NCI-H1694 (cell line): ENCODE measurements at regions not wholly inside any gene's neighbourhood (a gene's known extent, or its start where the extent isn't known, plus 50 kb on each side); places are given as distances from the start of the nearest gene placed in this dataset.
"Not testable (repeated sequence)": the region's sequence is repeated elsewhere in the genome, so short reads cannot be mapped to it uniquely, and the experiment has no call there.

Experiments
- DNase-seq: peaks from one replicate; lab custom pipeline; 2025; lab: John Stamatoyannopoulos, UW

DNA sequence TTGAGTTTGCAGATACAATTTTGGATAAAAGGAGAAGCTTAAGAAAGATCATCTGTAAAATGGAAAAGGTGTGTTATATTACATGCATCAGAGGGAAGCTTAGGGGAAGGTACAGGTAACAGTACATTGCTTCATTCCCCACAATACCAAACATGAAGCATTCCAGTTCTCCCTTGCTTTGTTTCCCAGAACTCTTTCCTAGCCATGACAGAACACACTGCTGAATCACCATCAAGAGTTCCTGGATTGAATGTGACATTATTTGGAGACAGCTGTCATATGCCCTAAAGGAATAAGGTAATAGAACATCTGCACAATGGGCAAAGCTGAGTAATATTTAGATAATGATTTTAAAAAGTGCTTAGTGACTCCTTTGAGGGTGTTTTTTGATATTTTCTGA lies 303.5 kb upstream of the ST8SIA4 start:
- DNase-seq = no peak

DNA sequence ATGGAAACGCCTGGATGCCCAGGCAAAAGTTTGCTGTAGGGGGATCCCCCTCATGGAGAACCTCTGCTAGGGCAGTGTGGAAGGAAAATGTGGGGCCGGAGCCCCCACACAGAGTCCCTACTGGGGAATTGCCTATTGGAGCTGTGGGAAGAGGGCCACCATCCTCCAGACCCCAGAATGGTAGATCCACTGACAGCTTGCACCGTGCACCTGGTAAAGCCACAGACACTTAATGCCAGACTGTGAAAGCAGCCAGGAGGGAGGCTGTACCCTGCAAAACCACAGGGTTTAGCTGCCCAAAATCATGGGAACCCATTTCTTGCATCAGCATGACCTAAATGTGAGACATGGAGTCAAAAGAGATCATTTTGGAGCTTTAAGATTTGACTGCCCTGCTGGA lies 302.0 kb upstream of the ST8SIA4 start:
- not testable (repeated sequence) for DNase-seq

DNA sequence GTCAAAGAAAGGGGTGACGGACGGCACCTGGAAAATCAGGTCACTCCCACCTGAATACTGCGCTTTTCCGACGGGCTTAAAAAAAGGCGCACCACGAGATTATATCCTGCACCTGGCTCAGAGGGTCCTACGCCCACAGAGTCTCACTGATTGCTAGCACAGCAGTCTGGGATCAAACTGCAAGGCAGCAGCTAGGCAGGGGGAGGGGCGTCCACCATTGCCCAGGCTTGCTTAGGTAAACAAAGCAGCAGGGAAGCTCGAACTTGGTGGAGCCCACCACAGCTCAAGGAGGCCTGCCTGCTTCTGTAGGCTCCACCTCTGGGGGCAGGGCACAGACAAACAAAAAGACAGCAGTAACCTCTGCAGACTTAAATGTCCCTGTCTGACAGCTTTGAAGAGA lies 277.3 kb upstream of the ST8SIA4 start:
- not testable (repeated sequence) for DNase-seq

DNA sequence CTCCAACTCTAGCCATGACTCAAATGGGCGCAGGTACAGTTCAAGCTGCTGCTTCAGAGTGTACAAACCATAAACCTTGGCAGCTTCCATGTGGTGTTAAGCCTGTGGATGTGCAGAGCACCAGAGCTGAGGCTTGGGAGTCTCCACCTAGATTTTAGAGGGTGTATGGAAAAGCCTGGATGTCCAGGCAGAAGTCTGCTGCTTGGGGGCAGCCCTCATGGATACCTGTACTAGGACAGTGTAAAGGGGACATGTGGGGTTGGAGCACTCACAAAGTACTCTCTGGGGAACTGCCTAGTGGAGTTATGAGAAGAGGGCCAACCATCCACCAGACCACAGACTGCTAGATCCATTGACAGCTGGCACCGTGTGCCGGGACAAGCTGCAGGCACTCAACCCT lies 273.5 kb upstream of the ST8SIA4 start:
- no peak for DNase-seq

DNA sequence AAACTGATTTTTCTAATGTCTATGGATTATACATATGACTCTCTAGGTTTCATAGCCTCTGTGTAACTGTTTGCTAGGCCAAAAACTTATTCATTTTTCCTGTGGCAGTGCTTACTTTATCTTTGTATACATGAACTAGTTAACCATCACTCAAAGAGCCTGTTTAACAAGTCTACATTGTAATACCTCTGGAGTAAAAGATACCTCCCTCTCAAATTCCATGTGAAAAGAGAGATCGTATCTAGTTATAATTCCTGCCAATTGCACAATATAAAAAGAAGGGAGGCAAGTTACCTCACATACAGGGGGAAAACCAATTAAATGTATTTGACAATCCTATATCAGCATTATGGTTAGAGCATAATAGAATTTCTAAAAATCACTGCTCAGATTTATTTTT lies 271.9 kb upstream of the ST8SIA4 start:
- DNase-seq = no peak

DNA sequence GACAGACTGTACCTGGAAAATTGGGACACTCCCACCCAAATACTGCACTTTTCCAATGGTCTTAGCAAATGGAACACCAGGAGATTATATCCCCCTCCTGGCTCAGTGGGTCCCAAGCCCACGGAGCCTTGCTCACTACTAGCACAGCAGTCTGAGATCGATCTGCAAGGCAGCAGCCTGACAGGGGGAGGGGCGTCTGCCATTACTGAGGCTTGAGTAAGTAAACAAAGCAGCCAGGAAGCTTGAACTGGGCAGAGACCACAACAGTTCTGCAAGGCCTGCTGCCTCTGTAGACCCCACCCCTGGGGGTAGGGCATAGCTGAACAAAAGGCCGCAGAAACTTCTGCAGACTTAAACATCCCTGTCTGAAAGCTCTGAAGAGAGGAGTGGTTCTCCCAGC lies 260.0 kb upstream of the ST8SIA4 start:
- no peak for DNase-seq

DNA sequence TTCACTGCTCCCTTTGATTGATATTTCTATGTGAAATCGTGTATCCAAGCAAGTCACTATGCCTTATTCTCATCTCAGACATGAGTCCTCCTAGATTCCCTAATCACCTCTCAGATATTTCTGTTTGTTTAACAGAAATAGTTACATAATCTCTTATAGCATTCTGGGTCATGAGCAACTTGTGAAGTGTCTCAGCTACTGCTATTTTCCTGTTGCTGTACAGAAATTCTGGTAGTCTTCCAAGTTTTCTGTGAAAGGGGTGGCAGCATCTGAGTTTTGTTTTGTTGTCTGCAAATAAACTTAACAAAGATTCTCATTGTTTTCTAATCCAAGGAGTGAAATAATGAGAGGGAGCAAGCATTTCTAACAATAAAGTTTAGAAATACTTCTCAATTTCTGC lies 256.9 kb upstream of the ST8SIA4 start:
- DNase-seq = no peak

DNA sequence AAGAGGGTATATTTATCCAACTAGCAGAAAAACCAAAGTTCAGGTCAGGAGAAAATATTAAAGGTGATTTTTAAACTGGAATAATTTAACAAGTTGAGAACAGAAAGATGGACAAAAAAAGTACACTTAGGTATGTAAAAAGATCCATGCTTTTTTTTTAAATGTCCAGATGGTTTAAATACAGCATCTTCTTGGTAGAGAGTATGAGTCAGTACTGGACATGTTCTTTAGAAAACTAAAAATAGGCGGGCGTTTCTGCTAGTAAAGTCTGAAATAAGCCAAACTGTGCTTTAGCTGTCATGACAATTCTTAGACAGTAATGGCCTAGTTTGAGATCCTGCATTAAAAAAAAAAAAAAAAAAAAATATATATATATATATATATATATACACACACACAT lies 255.9 kb upstream of the ST8SIA4 start:
- DNase-seq = no peak

DNA sequence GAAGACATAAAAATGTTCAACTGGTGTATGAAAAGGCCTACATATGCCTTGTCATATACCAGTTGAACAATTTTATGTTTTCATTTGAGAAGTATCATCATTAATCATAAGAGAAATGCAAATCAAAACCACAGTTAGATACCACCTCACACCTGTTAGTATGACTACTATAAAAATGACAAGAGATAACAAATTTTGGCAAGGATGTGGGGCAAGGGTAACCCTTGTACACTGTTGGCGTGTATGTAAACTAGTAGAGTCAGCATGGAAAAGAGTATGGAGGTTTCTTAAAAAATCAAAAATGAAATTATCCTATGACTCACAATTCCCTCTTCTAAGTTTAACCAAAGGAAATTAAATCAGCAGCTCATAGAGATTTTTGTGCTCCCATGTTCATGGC lies 250.4 kb upstream of the ST8SIA4 start:
- DNase-seq = no peak

DNA sequence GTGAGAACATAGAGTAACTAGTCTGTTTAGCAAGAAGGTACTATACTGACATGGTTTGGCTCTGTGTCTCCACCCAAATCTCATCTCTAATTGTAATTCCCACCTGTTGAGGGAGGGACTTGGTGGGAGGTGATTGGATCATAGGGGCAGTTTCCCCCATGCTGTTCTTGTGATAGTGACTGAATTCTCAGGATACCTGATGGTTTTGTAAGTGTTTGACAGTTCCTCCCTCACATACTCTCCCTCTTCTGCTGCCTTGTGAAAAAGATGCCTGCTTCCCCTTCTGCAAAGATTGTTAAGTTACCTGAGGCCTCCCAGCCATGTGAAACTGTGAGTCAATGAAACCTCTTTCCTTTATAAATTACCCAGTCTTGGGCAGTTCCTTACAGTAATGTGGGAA lies 240.4 kb upstream of the ST8SIA4 start:
- DNase-seq = no peak

DNA sequence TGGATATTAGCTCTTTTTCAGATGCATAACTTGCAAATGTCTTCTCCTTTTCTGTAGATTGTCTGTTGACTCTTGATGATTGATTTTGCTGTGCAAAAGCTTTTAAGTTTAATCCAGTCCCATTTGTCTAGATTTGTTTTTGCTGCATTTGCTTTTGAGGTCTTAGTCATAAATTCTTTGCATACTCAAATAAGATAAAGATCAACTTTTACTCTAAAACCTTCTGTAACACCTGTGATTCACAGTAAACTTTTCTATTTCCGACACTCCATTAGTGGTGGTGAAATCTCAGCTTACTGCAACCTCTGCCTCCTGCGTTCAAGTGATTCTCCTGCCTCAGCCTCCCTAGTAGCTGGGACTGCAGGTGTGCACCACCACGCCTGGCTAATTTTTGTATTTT lies 239.0 kb upstream of the ST8SIA4 start:
- DNase-seq = no peak

DNA sequence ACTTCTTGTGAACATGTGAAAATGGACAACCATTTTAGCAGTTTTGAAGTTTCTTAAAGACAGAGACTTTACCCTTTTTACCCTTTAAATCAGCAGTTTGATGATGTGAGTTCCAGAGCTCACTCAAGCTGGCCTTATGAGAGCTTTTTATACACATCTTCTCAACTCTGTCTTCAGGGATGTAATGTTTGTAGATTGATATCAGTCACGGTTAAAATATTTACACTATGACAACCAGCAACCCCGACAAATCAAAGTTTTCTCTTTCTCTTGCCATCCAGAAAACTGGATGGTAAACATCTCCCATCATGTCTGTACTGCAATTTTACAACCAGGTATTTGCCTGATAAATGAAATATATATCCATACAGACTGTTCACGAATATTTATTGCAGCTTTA lies 233.4 kb upstream of the ST8SIA4 start:
- no peak for DNase-seq

DNA sequence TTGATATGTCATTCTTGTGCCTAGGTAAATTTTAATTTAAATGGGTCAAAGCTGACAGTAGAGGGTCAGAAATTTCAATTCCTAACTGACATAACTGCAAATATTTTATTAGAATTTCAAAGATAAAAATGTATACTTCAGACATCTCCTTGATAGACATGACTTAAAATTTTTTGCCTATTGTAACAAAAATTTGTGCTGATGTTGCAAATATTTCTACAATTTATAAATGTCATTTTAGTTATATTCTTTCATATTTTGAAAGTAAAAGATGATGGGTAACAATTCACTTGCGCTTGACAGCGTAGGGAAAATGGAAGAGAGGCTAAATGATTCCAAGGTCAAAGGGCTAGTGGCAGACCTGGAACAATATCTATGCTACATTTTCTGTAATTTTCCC lies 220.3 kb upstream of the ST8SIA4 start:
- DNase-seq = no peak

DNA sequence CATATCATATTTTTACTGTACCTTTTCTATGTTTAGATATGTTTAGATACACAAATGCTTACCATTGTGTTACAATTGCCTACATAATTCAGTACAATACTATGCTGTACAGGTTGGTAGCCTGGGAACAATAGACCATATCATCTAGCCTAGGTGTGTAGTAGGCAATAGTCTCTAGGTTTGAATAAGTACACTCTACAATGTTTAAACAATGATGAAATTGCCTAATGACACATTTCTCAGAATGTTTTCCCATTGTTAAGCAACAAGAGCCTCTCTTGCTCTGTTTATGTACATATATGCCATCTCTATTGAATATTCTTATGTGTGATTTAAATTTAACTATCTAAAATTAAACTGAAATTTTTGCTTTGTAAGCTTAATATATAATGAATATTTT lies 209.6 kb upstream of the ST8SIA4 start:
- DNase-seq = no peak

DNA sequence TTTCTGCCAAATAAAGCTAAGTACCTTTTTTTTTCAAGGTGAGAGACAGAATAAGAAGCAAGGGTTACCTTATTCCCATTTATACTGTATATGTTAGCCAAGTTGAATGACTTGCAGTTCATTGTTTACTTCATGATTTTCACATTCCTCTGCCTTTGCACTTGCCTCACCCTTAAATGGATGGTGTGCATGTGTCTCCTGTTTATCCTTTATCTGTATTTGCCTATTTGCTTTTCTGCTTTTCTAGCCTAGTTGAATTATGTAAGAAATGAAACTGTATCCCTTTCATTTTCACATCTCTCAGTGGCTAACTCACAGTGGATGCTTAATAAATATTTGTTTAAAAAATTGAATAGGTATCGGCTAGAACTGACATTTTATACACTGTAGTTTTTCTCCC lies 200.8 kb upstream of the ST8SIA4 start:
- no peak for DNase-seq

DNA sequence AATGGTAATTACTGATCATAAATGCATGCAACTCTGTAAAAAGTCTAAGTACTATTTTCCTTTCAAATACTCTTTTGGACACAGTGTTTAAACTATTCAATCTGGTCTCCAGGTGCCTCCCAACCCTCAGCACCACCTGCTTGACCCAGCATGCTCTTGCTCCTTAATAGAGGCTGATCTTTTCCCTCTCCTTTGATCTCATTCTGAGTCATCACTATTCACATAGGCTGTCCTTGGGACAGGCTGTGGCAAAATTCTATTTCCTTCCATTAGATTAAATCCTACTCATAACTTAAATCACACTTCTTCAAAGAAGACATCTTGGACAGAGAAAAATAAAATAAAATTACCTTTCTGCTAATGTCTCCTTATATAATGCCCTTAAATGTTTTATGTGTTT lies 199.4 kb upstream of the ST8SIA4 start:
- no peak for DNase-seq

DNA sequence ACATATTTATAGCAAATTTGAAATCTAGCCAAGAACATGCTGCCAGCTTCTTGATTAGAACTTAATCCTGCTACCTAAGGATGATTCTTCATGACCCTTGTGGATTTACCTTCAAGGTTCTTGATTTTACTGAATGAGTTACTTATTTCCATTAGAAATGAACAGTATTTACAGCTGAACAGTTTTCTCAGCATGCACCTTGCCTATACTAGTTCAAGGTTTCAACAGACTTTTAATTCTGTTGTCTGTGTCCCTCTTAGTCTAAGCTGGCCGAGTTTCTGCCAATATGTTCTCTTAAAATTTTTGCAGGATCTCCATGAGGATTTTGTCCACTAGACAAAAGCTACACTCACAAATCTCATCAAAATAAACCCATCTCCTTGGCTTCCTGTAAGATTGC lies 188.8 kb upstream of the ST8SIA4 start:
- DNase-seq = no peak

DNA sequence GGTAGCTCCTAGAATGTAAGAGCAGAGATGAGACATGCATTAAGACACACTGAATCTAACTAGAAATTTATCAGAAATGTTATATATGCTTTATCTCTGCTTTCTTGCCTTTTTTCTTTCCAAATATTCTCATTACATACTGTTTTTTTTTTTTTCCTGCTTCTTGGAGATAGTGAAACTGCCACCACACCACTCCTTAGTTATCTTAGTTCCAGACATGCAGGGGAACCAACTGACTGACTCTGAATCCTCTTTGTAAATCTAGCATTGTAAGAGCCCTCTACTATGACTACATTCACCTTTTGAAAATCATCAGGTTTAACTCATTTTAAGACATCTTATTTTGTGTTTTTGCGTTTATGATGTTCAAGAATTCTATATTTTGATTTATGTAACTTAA lies 181.3 kb upstream of the ST8SIA4 start:
- no peak for DNase-seq

DNA sequence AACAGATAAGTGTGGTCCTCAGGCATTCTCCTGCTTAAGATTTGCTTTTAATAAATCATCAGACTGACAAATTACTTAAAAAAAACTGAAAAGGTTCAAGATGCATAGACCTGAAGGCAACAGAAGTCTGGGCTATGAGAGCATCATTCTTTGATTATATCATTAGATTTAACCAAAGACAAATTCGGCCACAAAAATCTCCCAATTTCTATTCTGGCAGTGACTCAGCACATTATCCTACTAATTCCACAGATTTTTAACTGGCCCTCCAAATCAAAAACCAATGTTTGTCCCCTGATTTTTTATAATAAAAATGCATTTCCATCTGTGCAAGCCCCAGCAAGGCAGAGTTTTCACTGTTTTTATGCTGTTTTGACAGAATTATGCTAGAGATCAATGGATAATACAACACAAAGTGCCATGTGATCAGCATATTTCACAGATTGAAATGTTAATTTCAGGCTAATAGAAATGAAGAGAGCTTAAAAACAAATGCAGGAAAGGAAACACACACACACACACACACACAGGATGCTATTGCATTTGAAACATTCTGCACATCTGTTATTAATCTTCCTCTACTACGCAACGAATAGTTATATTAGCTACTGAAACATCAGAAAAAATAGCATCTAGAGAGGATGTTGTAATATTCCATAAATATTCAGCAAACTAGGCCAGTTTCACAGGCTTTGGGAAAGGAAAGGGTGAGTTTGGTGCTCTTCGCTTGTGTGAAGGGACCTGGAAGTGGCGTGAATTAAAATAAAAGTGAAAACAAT lies 177.6 kb upstream of the ST8SIA4 start:
- no peak for DNase-seq

DNA sequence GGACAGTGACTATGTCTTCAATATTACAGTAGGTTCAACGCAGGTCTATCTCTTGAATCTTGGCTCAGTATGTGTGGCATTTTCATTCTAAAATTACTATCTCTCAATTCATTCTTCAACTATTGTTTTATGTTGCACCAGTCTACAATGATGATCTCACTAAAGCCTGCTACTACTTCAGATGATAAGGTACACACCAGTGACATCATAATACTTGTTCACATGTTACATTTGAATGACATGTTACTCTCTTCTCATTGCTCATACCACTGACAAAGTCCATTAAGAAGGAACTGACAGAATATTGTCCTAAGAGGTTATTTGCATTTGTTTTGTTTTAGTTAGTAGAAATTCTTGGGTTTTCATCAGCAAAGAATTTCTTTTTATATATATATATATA lies 165.2 kb upstream of the ST8SIA4 start:
- DNase-seq = no peak

DNA sequence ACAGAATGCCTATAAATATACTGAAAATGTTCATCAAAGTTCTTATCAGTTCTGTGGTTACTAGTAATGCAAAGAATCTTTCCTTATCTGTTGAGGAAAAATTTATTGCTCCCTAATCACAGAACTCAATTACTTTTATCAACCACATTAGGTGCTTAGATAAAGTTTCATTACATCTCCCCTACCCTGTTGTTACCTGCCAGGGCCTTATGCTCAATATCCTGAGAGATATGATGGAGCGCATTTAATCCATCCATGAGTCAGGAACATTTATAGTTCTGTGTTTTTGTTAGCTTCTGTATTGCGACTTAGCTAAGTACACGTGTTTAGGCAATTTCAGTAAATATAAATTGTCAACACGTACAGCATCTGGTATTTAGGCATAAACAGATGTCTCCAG lies 164.3 kb upstream of the ST8SIA4 start:
- DNase-seq = peak; percentile 55

DNA sequence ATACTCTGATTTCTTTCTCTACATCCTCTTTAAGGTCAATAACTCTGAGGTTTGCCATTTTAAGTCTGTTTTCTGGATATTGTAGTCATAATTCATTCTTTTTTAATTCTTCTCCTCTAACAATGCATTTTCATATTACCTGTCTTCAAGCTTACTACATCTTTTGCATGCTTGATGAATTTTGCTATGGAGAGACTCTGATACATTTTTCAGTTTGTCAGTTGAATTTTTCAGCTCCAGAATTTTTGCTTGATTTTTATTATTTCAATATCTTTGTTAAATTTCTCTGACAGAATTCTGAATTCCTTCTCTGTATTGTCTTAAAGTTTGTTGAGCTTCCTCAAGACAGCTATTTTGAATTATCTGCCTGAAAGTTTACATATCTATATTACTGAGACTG lies 159.8 kb upstream of the ST8SIA4 start:
- no peak for DNase-seq

DNA sequence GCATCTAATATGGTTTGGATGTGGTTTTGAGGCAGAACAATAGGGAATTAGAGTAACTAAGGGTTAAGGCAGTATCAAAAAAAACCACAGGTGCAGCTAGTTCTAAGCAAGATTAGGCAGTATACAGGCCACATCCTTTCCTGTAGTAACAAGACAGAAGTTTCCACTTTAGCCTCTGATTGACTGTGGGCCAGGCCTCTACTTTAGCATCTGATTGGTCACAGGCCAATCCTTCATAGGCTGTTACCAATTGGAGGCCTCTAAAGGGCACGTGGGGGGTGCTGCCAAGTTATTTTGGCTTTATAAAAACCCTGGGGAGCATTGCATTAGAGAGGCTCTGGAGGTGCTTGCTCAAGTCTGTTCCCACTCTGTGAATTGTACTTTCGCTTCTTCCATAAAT lies 144.1 kb upstream of the ST8SIA4 start:
- no peak for DNase-seq

DNA sequence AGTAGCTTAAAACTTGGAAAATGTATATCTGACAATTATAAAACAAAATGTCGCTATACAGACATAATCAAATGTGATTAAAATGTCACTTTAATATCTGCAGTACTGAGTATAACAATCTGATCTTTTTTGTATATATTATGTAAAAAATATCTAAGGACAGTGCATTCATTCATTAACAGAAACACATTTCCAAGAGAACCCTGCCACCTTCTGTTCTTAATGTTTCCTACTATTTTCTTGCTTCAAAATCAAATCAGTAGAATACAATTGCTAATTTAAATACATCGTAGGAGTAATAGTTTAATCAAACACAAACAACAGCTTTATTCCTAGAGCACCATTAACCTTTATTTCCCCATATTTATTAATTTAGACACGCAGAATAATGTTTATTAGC lies 142.6 kb upstream of the ST8SIA4 start:
- DNase-seq = no peak

DNA sequence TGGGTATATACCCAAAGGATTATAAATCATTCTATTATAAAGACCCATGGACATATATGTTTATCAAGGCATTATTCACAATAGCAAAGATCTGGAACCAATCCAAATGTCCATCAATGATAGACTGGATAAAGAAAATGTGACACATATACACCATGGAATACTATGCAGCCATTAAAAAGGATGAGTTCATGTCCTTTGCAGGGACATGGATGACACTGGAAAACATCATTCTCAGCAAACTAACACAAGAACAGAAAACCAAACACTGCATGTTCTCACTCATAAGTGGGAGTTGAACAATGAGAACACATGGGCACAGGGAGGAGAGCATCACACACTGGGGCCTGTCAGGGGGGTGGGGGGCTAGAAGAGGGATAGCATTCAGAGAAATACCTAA lies 136.9 kb upstream of the ST8SIA4 start:
- not testable (repeated sequence) for DNase-seq
